GM10266 (cell line): ENCODE measurements at regions not wholly inside any gene's neighbourhood (a gene's known extent, or its start where the extent isn't known, plus 50 kb on each side); places are given as distances from the start of the nearest gene placed in this dataset.

Experiments used
- DNase-seq: peaks from one replicate; pipeline ENCODE4 v3.0.0; 2012; ENCODE audit errors: extremely low spot score
- CTCF ChIP-seq: IDR thresholded peaks from 2 replicates; pipeline ENCODE4 v1.5.1; 2012; ENCODE audit warnings: mild to moderate bottlenecking, low read depth; ENCODE audit not compliant: control insufficient read depth, insufficient read depth; ENCODE audit errors: missing control alignments

DNA sequence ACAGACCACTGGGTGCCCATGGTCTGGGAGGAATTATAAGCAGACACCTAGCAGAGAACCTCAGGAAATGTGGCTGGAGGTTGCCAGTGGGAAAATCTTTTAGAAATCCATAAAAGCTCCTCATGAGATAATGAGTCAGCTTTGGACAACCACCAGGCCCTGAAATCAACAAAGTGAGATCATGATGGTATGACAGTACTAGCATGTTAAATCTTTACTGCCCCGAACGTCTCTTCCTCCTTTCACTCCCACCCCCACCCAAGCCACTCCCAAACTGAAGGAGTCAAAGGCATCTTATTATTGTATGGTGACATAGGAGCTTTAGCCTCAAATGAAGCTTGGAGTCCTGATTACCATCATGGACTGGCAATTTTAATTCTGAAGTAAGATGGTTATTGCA lies 240.0 kb downstream of the DIO2 start:
- DNase-seq: no peak
- TF ChIP-seq CTCF: no peak

GRCh38 chr14:79967453-79967852 lies 243.9 kb downstream of the DIO2 start:
- DNase-seq: no peak
- no peak for TF ChIP-seq CTCF

DNA sequence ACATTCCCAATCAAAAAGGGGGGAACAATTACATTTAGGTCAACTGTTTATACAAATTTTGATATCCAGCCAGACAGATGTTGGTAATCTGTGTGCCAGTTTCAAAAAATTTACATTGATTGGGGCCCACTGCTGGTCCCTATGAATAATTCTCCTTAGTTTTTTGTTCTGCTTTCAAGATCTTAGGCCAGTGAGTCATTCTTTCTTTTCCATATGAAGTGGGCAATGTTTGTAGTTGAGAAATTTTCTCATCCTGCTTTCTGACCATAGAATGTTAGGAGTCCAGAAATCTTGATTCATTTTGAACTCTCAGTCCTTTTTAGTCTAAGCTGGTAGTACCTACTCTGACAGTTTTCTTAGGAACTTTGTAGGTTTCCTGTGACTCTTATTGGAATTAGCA lies 244.3 kb downstream of the DIO2 start:
- TF ChIP-seq CTCF: no peak
- no peak for DNase-seq

GRCh38 chr14:79965896-79966295 lies 245.4 kb downstream of the DIO2 start:
- no peak for TF ChIP-seq CTCF
- no peak for DNase-seq

DNA sequence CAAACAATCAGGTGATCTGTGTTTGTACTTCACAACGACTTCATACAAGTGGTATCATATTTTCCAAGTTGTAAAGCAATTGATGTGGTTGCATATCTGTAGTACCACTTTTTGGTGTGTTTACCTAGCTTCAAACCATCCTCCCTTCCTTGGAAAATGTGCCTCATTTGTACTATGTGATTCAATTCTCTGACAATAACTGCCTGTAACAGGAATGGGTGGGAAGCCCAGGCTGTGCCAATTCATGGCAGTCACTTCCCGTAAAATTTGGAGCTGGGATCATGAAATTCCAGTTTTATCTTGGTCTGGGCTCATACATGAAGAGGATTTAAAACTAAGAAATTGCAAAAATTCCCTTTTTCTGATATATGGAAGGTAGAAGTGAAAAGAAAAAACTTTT lies 250.1 kb downstream of the DIO2 start:
- TF ChIP-seq CTCF: no peak

DNA sequence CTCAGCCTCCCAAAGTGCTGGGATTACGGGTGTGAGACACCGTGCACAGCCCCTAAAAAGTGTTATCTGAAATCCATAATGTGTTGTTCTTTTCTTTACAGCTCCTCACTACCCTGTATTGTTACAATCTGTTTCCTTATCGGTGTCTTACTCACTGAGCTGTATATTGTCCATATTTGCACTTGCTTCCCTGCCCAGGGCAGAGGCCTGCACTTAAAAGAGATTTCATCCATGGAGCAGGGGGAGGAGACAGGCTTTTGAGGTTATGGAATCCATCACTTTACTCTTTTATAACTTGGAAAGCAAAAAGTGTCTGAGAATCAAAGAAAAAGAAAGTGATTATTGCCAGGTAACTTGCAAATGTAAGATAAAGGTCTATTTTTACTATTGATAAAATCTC lies 251.0 kb downstream of the DIO2 start:
- no peak for TF ChIP-seq CTCF
- DNase-seq: no peak

More for the DNA sequence above, 250.1 kb downstream of the DIO2 start:
- DNase-seq: no peak

GRCh38 chr14:79951572-79951971 lies 259.7 kb downstream of the DIO2 start:
- no peak for DNase-seq
- TF ChIP-seq CTCF: no peak
